ENCODE measurements at regions not wholly inside any gene's neighbourhood (a gene's known extent, or its start where the extent isn't known, plus 50 kb on each side); places are given as distances from the start of the nearest gene placed in this dataset.

DNA sequence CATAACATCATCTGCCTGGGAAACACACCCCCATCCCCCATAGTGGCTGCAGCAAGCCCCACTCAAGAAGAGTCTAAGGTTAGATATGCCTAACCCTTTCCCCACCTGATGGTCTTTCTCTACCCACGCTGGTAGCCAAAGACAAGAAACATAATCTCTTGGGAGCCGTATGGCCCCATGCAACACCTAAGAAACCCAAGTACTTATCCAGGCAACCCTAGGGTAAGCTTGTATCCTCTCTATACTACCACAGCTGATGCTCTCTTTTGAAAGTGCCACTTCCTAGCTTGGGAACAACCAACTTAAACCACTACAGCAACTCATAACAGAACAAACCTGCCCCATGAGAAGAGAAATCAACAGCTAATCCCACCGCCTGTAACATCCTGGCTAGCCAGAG is 161.1 kb downstream of the MSN start:
- Histone ChIP-seq H3K79me1 (ENCODE audit: low read depth, low read length) (no peaks in the 10 kb centered on the region), H3K4me3 (ENCODE audit: extremely low read depth in 1 of 4, insufficient read depth in 2 of 4, low read depth in 3 of 4, low read length in 4 of 4) (no peak overlapping the region), H3K18ac (ENCODE audit: extremely low read depth, low read length) (no peak overlapping the region), H2AFZ (ENCODE audit: low read length) (no peak overlapping the region), H4K5ac (ENCODE audit: insufficient read length, low read depth, low read length) (no peak overlapping the region), H2BK20ac (ENCODE audit: low read length) (no peak overlapping the region), H2AK5ac (ENCODE audit: low read depth, low read length) (no peak overlapping the region), H4K8ac (ENCODE audit: extremely low read depth, insufficient read depth, low read length) (no peak overlapping the region), H3K27me3 (replicated peaks in 1 of 4; ENCODE audit: control insufficient read depth in 3 of 4, extremely low read depth in 1 of 4, insufficient read depth in 3 of 4, low read length in 3 of 4) (no peaks in the 10 kb centered on the region), H3K56ac (replicated peaks; ENCODE audit: insufficient read length, low read depth, low read length) (no peak overlapping the region), H3K4ac (replicated peaks; ENCODE audit: insufficient read length, low read depth, low read length) (no peak overlapping the region), H2BK12ac (ENCODE audit: low read depth, low read length) (no peak overlapping the region), H3K36me3 (ENCODE audit: control insufficient read depth in 2 of 4, insufficient read depth in 4 of 4, low read length in 3 of 4) (no peaks in the 10 kb centered on the region), H3K79me2 (ENCODE audit: control insufficient read depth in 1 of 2, insufficient read depth in 2 of 2, low read length in 2 of 2) (no peaks in the 10 kb centered on the region), H3K23me2 (ENCODE audit: low read depth, low read length) (no peaks in the 10 kb centered on the region), H2BK15ac (ENCODE audit: low read length) (no peak overlapping the region), H3K9ac (replicated peaks in 1 of 4; ENCODE audit: extremely low read depth in 1 of 4, low read depth in 3 of 4, low read length in 3 of 4) (no peak overlapping the region), H3K4me1 (replicated peaks in 1 of 4; ENCODE audit: control insufficient read depth in 3 of 4, insufficient read depth in 4 of 4, low read length in 3 of 4) (no peaks in the 10 kb centered on the region), H2BK5ac (ENCODE audit: low read depth, low read length) (no peak overlapping the region), H3K4me2 (ENCODE audit: insufficient read depth in 1 of 2, low read depth in 2 of 2, low read length in 2 of 2) (no peak overlapping the region), H3K14ac (ENCODE audit: insufficient read length) (no peak overlapping the region), H3K27ac (ENCODE audit: low read depth, low read length) (no peak overlapping the region), H4K91ac (replicated peaks; ENCODE audit: insufficient read length, low read length) (no peak overlapping the region), H3K23ac (ENCODE audit: insufficient read length) (no peak overlapping the region), H4K20me1 (replicated peaks in 1 of 2; ENCODE audit: control insufficient read depth in 1 of 2, insufficient read depth in 2 of 2, low read length in 2 of 2) (no peaks in the 10 kb centered on the region), H2BK120ac (replicated peaks; ENCODE audit: low read depth, low read length) (no peak overlapping the region), H3K9me3 (ENCODE audit: insufficient read depth in 2 of 2, low read depth in 1 of 2, low read length in 1 of 2) (peaks cover 0 to 3% of the 10 kb centered on the region in 2 experiments; a peak in 1 of 4 replicates)
- ChIA-PET POLR2A (ENCODE audit: partially characterized antibody) (no interaction called here), CTCF (ENCODE audit: partially characterized antibody) (no interaction called here)
- no peak for DNase-seq (ENCODE audit: low read depth in 1 of 2, low spot score in 2 of 2)
- TF ChIP-seq SP1 (IDR thresholded peaks at IDR 0.05; ENCODE audit: low read depth, low read length) (no peak), BRCA1 (IDR thresholded peaks at IDR 0.05; ENCODE audit: low read depth, low read length) (no peak), CBX5 (IDR thresholded peaks at IDR 0.05; ENCODE audit: low read depth, low read length) (no peak), JUND (IDR thresholded peaks at IDR 0.05; ENCODE audit: low read length) (no peak), BACH1 (IDR thresholded peaks at IDR 0.05; ENCODE audit: low read length) (no peak), ATF2 (IDR thresholded peaks at IDR 0.05; ENCODE audit: low read length) (no peak), NANOG (IDR thresholded peaks at IDR 0.05; ENCODE audit: insufficient read depth, low read depth, low read length, poor library complexity, severe bottlenecking) (no peak), SIRT6 (IDR thresholded peaks at IDR 0.05; ENCODE audit: low read length) (no peak), EP300 (IDR thresholded peaks at IDR 0.05; ENCODE audit: borderline replicate concordance in 1 of 2, low read depth in 2 of 2, low read length in 2 of 2) (no peak), EGR1 (IDR thresholded peaks at IDR 0.05; ENCODE audit: borderline replicate concordance, low read depth, low read length) (no peak), GTF2F1 (IDR thresholded peaks at IDR 0.05; ENCODE audit: borderline replicate concordance, low read depth, low read length) (no peak), RBBP5 (IDR thresholded peaks at IDR 0.05; ENCODE audit: borderline replicate concordance, low read depth, low read length) (no peak)
- 88% methylated on average over 2 of the region's 3 CpGs; no CpG with 5 or more reads in 1 of the 2 experiments for WGBS, 2 experiments (ENCODE audit: extremely low coverage in 1 of 2, insufficient coverage in 1 of 2, insufficient read length in 1 of 2, insufficient replicate concordance in 2 of 2, low coverage in 1 of 2, low lambda C conversion rate in 2 of 2, missing lambda C conversion rate in 1 of 2)
- no peak for FAIRE-seq

Measured in H1 (cell line).